ENCODE measurements at regions not wholly inside any gene's neighbourhood (a gene's known extent, or its start where the extent isn't known, plus 50 kb on each side); places are given as distances from the start of the nearest gene placed in this dataset.

GRCh38 chrY:18912846-18913245, 139.3 kb upstream of the HSFY2 start:
- TF ChIP-seq CTCF (IDR thresholded peaks at IDR 0.05) (no peak), ZFX (IDR thresholded peaks at IDR 0.05; ENCODE audit: borderline replicate concordance) (no peak)
